RWPE2 (cell line): ENCODE measurements at regions not wholly inside any gene's neighbourhood (a gene's known extent, or its start where the extent isn't known, plus 50 kb on each side); places are given as distances from the start of the nearest gene placed in this dataset.

Experiments
- ATAC-seq: fragments of 200-7000 bp; cut with Tn5 transposase; 3 replicates; pipeline ENCODE4 v1.9.1; 2021; ENCODE audit warnings: low read depth
- DNase-seq: peaks from one replicate; pipeline ENCODE4 v3.0.0-alpha.2; 2020; ENCODE audit warnings: low spot score
- H3K27ac ChIP-seq: fragments of 450-650 bp; 2 replicates; pipeline ENCODE4 v1.5.1; 2017; ENCODE audit warnings: mild to moderate bottlenecking; ENCODE audit not compliant: poor library complexity, severe bottlenecking
- H3K27me3 ChIP-seq: fragments of 250-450 bp; sonication (Bioruptor Pico); 2 replicates; pipeline ENCODE4 v1.5.1; 2021; ENCODE audit warnings: mild to moderate bottlenecking, moderate library complexity; ENCODE audit not compliant: insufficient read depth, poor library complexity, severe bottlenecking
- H3K36me3 ChIP-seq: fragments of 250-450 bp; sonication (Bioruptor Pico); 2 replicates; pipeline ENCODE4 v1.5.1; 2020; ENCODE audit warnings: low read depth, mild to moderate bottlenecking, moderate library complexity
- H3K4me1 ChIP-seq: fragments of 250-450 bp; sonication (Bioruptor Pico); 2 replicates; pipeline ENCODE4 v1.5.1; 2021; ENCODE audit warnings: mild to moderate bottlenecking, moderate library complexity; ENCODE audit not compliant: insufficient read depth, poor library complexity, severe bottlenecking
- H3K4me3 ChIP-seq: fragments of 250-450 bp; sonication (Bioruptor Pico); 2 replicates; pipeline ENCODE4 v1.5.1; 2021; ENCODE audit warnings: mild to moderate bottlenecking, moderate library complexity; ENCODE audit not compliant: severe bottlenecking
- H3K9me3 ChIP-seq: fragments of 250-450 bp; sonication (Bioruptor Pico); 2 replicates; pipeline ENCODE4 v1.5.1; 2021; ENCODE audit warnings: mild to moderate bottlenecking, moderate library complexity; ENCODE audit not compliant: severe bottlenecking
- CTCF ChIP-seq: fragments of 450-650 bp; IDR thresholded peaks from one replicate; pipeline ENCODE4 v1.5.1; 2017; ENCODE audit warnings: mild to moderate bottlenecking, moderate library complexity; ENCODE audit not compliant: poor library complexity, severe bottlenecking

- no peaks in the 10 kb centered on the region for H3K4me1 ChIP-seq
- H3K27me3 ChIP-seq = no peaks in the 10 kb centered on the region
- H3K36me3 ChIP-seq = no peaks in the 10 kb centered on the region
- ATAC-seq (no peak), DNase-seq (no peak)
- no peak for TF ChIP-seq CTCF
- no peak overlapping the region for H3K27ac ChIP-seq
- no peak overlapping the region for H3K4me3 ChIP-seq
- H3K9me3 ChIP-seq = no peaks in the 10 kb centered on the region
These were observed 238.5 kb upstream of the LRRN1 start for GRCh38 chr3:3560591-3561311.

DNA sequence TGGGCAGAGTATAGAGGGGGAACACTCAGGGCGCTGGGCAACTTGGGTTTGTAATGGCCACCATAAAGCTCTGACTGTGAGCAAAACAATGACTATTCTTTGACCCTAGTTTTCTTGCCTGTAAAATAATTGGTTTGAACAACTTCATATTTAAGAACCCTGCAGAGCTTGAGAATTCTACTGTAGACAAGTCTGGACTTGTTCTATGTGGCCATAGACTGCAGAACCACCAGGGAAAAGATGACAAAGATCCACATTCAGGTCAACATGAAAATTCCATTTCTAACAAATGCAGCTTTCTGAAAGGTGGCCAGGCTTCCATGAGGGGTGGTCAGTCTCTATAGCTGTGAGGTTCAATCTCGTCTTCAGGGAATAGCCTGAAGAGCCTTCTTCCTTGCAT is 239.4 kb upstream of the LRRN1 start:
- Histone ChIP-seq H3K36me3 (no peaks in the 10 kb centered on the region), H3K9me3 (no peaks in the 10 kb centered on the region), H3K27ac (no peak overlapping the region), H3K4me3 (no peak overlapping the region), H3K27me3 (no peaks in the 10 kb centered on the region), H3K4me1 (no peaks in the 10 kb centered on the region)
- TF ChIP-seq CTCF = no peak
- ATAC-seq (no peak), DNase-seq (no peak)

GRCh38 chr3:3556078-3556477 is 243.2 kb upstream of the LRRN1 start:
- H3K9me3 ChIP-seq = peaks cover 2% of the 10 kb centered on the region
- no peaks in the 10 kb centered on the region for H3K36me3 ChIP-seq
- H3K4me3 ChIP-seq = no peak overlapping the region
- ATAC-seq (no peak), DNase-seq (no peak)
- H3K4me1 ChIP-seq = no peaks in the 10 kb centered on the region
- TF ChIP-seq CTCF = no peak
- no peaks in the 10 kb centered on the region for H3K27me3 ChIP-seq
- no peak overlapping the region for H3K27ac ChIP-seq

GRCh38 chr3:3553236-3553635 is 246.0 kb upstream of the LRRN1 start:
- TF ChIP-seq CTCF = no peak
- Histone ChIP-seq H3K4me3 (no peak overlapping the region), H3K4me1 (no peaks in the 10 kb centered on the region), H3K27me3 (no peaks in the 10 kb centered on the region), H3K9me3 (peaks cover 2% of the 10 kb centered on the region), H3K27ac (no peak overlapping the region), H3K36me3 (no peaks in the 10 kb centered on the region)
- no peak for DNase-seq
- no peak for ATAC-seq

DNA sequence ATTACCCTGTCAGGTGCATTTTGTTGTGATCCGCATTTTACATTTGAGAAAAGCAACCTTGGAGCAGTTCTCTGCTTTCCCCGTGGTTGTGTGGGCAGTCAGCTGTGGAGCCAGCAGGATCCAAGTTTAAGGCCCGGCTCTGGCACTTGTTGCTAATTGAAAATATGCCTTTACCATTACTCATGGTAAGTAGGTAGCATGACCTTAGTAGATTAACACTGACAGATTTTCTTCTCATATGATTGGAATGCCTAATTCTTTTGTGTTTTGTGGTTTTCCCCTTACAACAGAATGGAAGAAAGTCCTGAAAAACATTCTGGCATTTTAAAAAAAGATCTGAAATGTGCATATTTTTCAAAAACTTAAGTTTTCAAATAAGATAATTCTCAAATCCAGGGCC is 246.5 kb upstream of the LRRN1 start:
- Histone ChIP-seq H3K27me3 (no peaks in the 10 kb centered on the region), H3K4me3 (no peak overlapping the region), H3K9me3 (peaks cover 5% of the 10 kb centered on the region), H3K36me3 (no peaks in the 10 kb centered on the region), H3K27ac (no peak overlapping the region), H3K4me1 (no peaks in the 10 kb centered on the region)
- no peak for TF ChIP-seq CTCF
- DNase-seq (no peak), ATAC-seq (no peak; the same call in 2 of the 3 replicates)
